H7 (cell line): ENCODE measurements at regions not wholly inside any gene's neighbourhood (a gene's known extent, or its start where the extent isn't known, plus 50 kb on each side); places are given as distances from the start of the nearest gene placed in this dataset.

Source experiments
- DNase-seq: peaks from one replicate; pipeline ENCODE4 v3.0.0; 2012
- H3K27me3 ChIP-seq: 2 replicates; pipeline ENCODE4 v1.6.0; 2011; ENCODE audit warnings: mild to moderate bottlenecking, low read length; ENCODE audit not compliant: control insufficient read depth, insufficient read depth
- H3K36me3 ChIP-seq: replicated peaks from 2 replicates; pipeline ENCODE4 v1.5.1; 2011; ENCODE audit warnings: low read length; ENCODE audit not compliant: control insufficient read depth, insufficient read depth
- H3K4me3 ChIP-seq: 2 replicates; pipeline ENCODE4 v1.5.1; 2011; ENCODE audit warnings: low read depth, mild to moderate bottlenecking, control low read depth, low read length, moderate library complexity; ENCODE audit not compliant: insufficient read depth

GRCh38 chr10:4503076-4503475, 322.9 kb upstream of the AKR1E2 start:
- H3K4me3 ChIP-seq = no peak overlapping the region
- no peak for DNase-seq
- no peaks in the 10 kb centered on the region for H3K36me3 ChIP-seq
- H3K27me3 ChIP-seq = no peaks in the 10 kb centered on the region

- no peak for DNase-seq
- no peaks in the 10 kb centered on the region for H3K27me3 ChIP-seq
- H3K36me3 ChIP-seq = no peaks in the 10 kb centered on the region
- H3K4me3 ChIP-seq = no peak overlapping the region
These were observed 324.7 kb upstream of the AKR1E2 start for GRCh38 chr10:4501306-4501705.

- Histone ChIP-seq H3K4me3 (no peak overlapping the region), H3K27me3 (no peaks in the 10 kb centered on the region), H3K36me3 (no peaks in the 10 kb centered on the region)
- no peak for DNase-seq
These were observed 327.2 kb upstream of the AKR1E2 start for GRCh38 chr10:4498711-4499251.

- no peak for DNase-seq
- no peak overlapping the region for H3K4me3 ChIP-seq
- no peaks in the 10 kb centered on the region for H3K27me3 ChIP-seq
- no peaks in the 10 kb centered on the region for H3K36me3 ChIP-seq
These were observed 331.5 kb upstream of the AKR1E2 start for GRCh38 chr10:4494551-4494950.

- H3K4me3 ChIP-seq = no peak overlapping the region
These were observed 333.8 kb upstream of the AKR1E2 start for GRCh38 chr10:4492202-4492601.

GRCh38 chr10:4488904-4489303, 337.1 kb upstream of the AKR1E2 start:
- DNase-seq = no peak
- Histone ChIP-seq H3K36me3 (no peaks in the 10 kb centered on the region), H3K27me3 (no peaks in the 10 kb centered on the region), H3K4me3 (no peak overlapping the region)

More at GRCh38 chr10:4492202-4492601, 333.8 kb upstream of the AKR1E2 start:
- H3K36me3 ChIP-seq = no peaks in the 10 kb centered on the region
- H3K27me3 ChIP-seq = no peaks in the 10 kb centered on the region
- no peak for DNase-seq

- Histone ChIP-seq H3K4me3 (no peak overlapping the region), H3K27me3 (no peaks in the 10 kb centered on the region), H3K36me3 (no peaks in the 10 kb centered on the region)
- no peak for DNase-seq
These were observed 340.4 kb upstream of the AKR1E2 start for GRCh38 chr10:4485636-4486035.

GRCh38 chr10:4483811-4484210, 342.2 kb upstream of the AKR1E2 start:
- no peak for DNase-seq
- Histone ChIP-seq H3K27me3 (no peaks in the 10 kb centered on the region), H3K36me3 (no peaks in the 10 kb centered on the region), H3K4me3 (no peak overlapping the region)

- H3K36me3 ChIP-seq = no peaks in the 10 kb centered on the region
- DNase-seq = no peak
- no peak overlapping the region for H3K4me3 ChIP-seq
- H3K27me3 ChIP-seq = no peaks in the 10 kb centered on the region
These were observed 343.3 kb upstream of the AKR1E2 start for GRCh38 chr10:4482659-4483058.

- no peak for DNase-seq
- no peaks in the 10 kb centered on the region for H3K36me3 ChIP-seq
- no peaks in the 10 kb centered on the region for H3K27me3 ChIP-seq
- no peak overlapping the region for H3K4me3 ChIP-seq
These were observed 344.8 kb upstream of the AKR1E2 start for GRCh38 chr10:4481192-4481591.

- Histone ChIP-seq H3K27me3 (no peaks in the 10 kb centered on the region), H3K36me3 (no peaks in the 10 kb centered on the region), H3K4me3 (no peak overlapping the region)
- no peak for DNase-seq
These were observed 346.7 kb upstream of the AKR1E2 start for GRCh38 chr10:4479342-4479741.

- Histone ChIP-seq H3K4me3 (no peak overlapping the region), H3K27me3 (no peaks in the 10 kb centered on the region), H3K36me3 (no peaks in the 10 kb centered on the region)
- DNase-seq = no peak
These were observed 348.3 kb upstream of the AKR1E2 start for GRCh38 chr10:4477664-4478063.

GRCh38 chr10:4475827-4476490, 350.0 kb upstream of the AKR1E2 start:
- Histone ChIP-seq H3K27me3 (no peaks in the 10 kb centered on the region), H3K4me3 (no peak overlapping the region), H3K36me3 (no peaks in the 10 kb centered on the region)
- DNase-seq = no peak

GRCh38 chr10:4474829-4475228, 351.2 kb upstream of the AKR1E2 start:
- no peak for DNase-seq
- no peaks in the 10 kb centered on the region for H3K36me3 ChIP-seq
- no peak overlapping the region for H3K4me3 ChIP-seq
- H3K27me3 ChIP-seq = no peaks in the 10 kb centered on the region

- H3K4me3 ChIP-seq = no peak overlapping the region
- DNase-seq = no peak
- H3K27me3 ChIP-seq = no peaks in the 10 kb centered on the region
- no peaks in the 10 kb centered on the region for H3K36me3 ChIP-seq
These were observed 352.0 kb upstream of the AKR1E2 start for GRCh38 chr10:4473977-4474376.
